Stomach (tissue), 8 donors: ENCODE measurements at regions not wholly inside any gene's neighbourhood (a gene's known extent, or its start where the extent isn't known, plus 50 kb on each side); places are given as distances from the start of the nearest gene placed in this dataset.

Experiments
- DNase-seq, 2 donors: peaks; one replicate each; pipeline versions ENCODE4 v3.0.0 to v3.0.0-alpha.2; 2013 to 2019
- H3K27ac ChIP-seq, 5 donors: fragments of 200-600 bp in 4 of 5; sonication (generic) in 4 of 5; one replicate each; pipeline ENCODE4 v1.5.1; 2013 to 2019; ENCODE audit warnings: mild to moderate bottlenecking in 1 of 5, moderate library complexity in 1 of 5
- H3K27me3 ChIP-seq, 3 donors: fragments of 200-600 bp; sonication (generic); one replicate each; pipeline ENCODE4 v1.5.1; 2017 to 2019; ENCODE audit warnings: mixed run types in 1 of 3
- H3K36me3 ChIP-seq, 4 donors: fragments of 200-600 bp; sonication (generic); 1 replicate in 3 of 4; 2 replicates in 1 of 4; pipeline ENCODE4 v1.5.1; 2016 to 2019
- H3K4me1 ChIP-seq, 4 donors: fragments of 200-600 bp; sonication (generic); one replicate each; pipeline ENCODE4 v1.5.1; 2016 to 2019
- H3K4me3 ChIP-seq, 4 donors: fragments of 200-600 bp; sonication (generic) in 3 of 4; one replicate each; pipeline ENCODE4 v1.5.1; 2016 to 2019; ENCODE audit warnings: mild to moderate bottlenecking in 1 of 4
- H3K9me3 ChIP-seq, 4 donors: fragments of 200-600 bp; sonication (generic); one replicate each; pipeline ENCODE4 v1.5.1; 2016 to 2019
- EP300 ChIP-seq: sonication (generic); formaldehyde crosslinking; IDR thresholded peaks from one replicate; pipeline ENCODE4 v1.6.1; 2017; ENCODE audit warnings: antibody characterized with exemption
- POLR2A ChIP-seq, 4 donors: fragments of 450-650 bp; IDR thresholded peaks; one replicate each; pipeline ENCODE4 v1.6.1; 2016; ENCODE audit warnings: antibody characterized with exemption in 4 of 4, control low read depth in 2 of 4, mild to moderate bottlenecking in 1 of 4, moderate library complexity in 1 of 4
- POLR2AphosphoS5 ChIP-seq, 3 donors: sonication (generic); formaldehyde crosslinking; IDR thresholded peaks; one replicate each; pipeline ENCODE4 v1.6.1; 2016; ENCODE audit warnings: antibody characterized with exemption in 3 of 3
- WGBS, 5 donors: extraction: QIAGEN DNeasy Blood & Tissue Kit in 3 of 5; methylation state at CpG; one replicate each; pipeline versions ENCODE4 v1.1.5 to v1.1.7; 2013 to 2018; 5-methylcytosine and 5-hydroxymethylcytosine counted together
- intact Hi-C: fragments of 100-400 bp; cut with DNase I; formaldehyde crosslinking; loops from one replicate; pipeline ENCODE4 v1.15.1; 2023; ENCODE audit warnings: low total_unique reads
- TF ChIP-seq, protein P1 (sequence below), 7 experiments: fragments of 450-650 bp in 4 of 7; fragments of 200-600 bp in 3 of 7; sonication (generic) in 3 of 7; IDR thresholded peaks; one replicate each; pipeline ENCODE4 v1.5.1; 2016 to 2019; ENCODE audit warnings: antibody characterized with exemption in 7 of 7, control low read depth in 2 of 7, mild to moderate bottlenecking in 1 of 7
- donor health status: healthy with polysubstance abuse.
- donor health status: Bipolar disorder and iron deficiency.
- donor health status: healthy.

DNA sequence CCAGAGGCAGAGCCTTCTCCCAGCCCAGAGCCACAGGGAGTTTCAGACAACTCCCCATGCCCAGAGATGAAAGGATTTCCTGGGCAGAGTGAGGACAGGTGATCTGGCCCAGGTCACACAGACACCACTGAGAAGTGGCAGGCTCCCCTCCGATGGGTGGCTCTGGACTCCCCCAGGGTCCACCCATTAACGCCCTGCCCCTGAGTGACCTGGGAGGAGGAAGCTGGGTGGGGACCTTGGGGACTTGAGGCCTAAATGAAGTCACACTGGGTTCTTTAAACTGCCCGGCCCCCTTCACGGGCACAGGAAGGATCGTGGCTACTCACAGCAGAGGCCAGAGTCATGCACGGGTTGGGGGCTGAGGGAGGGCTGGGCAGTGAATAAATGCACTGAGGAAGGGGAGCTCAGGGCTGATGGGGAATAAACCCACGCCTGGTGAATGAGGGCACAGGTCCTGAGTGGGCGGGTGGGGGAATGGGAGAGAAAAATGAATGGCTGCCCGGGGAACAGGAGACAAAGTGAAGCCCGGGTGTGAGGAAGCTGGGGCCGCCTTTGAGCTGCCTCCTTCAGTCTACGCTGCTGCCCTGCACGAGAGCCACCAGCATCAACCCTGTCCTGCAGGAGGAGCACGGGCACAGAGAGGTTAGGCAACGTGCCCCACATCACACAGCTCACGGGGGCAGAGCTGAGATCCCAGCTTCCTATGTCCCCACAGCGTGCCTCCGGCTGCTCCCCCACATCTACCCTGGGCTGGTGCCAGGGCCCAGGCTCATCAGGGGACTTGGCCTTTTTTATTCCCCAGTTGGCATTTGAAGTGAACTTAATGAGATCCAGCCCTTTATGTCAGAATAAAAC lies 404.3 kb downstream of the MATN1 start:
- Histone ChIP-seq H3K27me3 (peaks cover 0 to 89% (median 9%) of the 10 kb centered on the region in 3 donors), H3K27ac (no peak overlapping the region), H3K9me3 (peaks cover 0 to 7% (median 2%) of the 10 kb centered on the region in 4 donors), H3K36me3 (no peaks in the 10 kb centered on the region), H3K4me3 (no peak overlapping the region), H3K4me1 (no peaks in the 10 kb centered on the region)
- intact Hi-C loops: no loop called here
- 64 to 70% (median 69%) methylated on average over 17 to 18 of the region's 18 CpGs for WGBS, 5 donors
- no peak for TF ChIP-seq POLR2AphosphoS5 (IDR thresholded peaks at IDR 0.05)
- TF ChIP-seq POLR2A (IDR thresholded peaks at IDR 0.05): no peak
- TF ChIP-seq, protein P1, sequence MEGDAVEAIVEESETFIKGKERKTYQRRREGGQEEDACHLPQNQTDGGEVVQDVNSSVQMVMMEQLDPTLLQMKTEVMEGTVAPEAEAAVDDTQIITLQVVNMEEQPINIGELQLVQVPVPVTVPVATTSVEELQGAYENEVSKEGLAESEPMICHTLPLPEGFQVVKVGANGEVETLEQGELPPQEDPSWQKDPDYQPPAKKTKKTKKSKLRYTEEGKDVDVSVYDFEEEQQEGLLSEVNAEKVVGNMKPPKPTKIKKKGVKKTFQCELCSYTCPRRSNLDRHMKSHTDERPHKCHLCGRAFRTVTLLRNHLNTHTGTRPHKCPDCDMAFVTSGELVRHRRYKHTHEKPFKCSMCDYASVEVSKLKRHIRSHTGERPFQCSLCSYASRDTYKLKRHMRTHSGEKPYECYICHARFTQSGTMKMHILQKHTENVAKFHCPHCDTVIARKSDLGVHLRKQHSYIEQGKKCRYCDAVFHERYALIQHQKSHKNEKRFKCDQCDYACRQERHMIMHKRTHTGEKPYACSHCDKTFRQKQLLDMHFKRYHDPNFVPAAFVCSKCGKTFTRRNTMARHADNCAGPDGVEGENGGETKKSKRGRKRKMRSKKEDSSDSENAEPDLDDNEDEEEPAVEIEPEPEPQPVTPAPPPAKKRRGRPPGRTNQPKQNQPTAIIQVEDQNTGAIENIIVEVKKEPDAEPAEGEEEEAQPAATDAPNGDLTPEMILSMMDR (IDR thresholded peaks at IDR 0.05): no peak
- TF ChIP-seq EP300: no peak
- DNase-seq: peak in 1 of 2 donors; percentile 18

DNA sequence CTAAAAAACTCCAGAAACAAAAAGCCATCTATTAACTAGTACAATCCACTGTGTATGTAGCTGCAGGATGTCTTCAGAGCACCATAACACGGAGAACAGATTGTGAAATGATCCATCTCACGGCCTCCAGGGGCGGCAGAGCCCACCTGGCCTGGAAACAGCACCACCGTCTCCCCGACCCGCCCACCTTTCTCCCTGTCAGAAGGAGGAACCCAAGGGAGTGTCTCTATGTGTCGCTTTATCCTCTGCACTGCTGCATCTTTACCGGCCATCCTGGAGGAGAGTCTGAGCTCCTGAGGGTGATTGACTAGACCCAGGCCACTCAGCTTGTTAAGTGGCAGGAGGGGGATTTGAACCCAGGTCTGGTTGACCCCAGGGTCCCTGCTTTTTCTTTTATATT lies 405.0 kb downstream of the MATN1 start:
- Histone ChIP-seq H3K36me3 (no peaks in the 10 kb centered on the region), H3K27ac (no peak overlapping the region), H3K4me1 (no peaks in the 10 kb centered on the region), H3K27me3 (peaks cover 0 to 89% (median 9%) of the 10 kb centered on the region in 3 donors), H3K9me3 (peaks cover 0 to 7% (median 2%) of the 10 kb centered on the region in 4 donors), H3K4me3 (no peak overlapping the region)
- peak in 1 of 2 donors; percentile 8 for DNase-seq
- WGBS, 5 donors: 22 to 34% (median 27%) methylated on average over 6 to 8 of the region's 8 CpGs
- TF ChIP-seq EP300: no peak
- no peak for TF ChIP-seq POLR2A (IDR thresholded peaks at IDR 0.05)
- TF ChIP-seq, protein P1 (IDR thresholded peaks at IDR 0.05): no peak
- no peak for TF ChIP-seq POLR2AphosphoS5 (IDR thresholded peaks at IDR 0.05)
- intact Hi-C loops: no loop called here

DNA sequence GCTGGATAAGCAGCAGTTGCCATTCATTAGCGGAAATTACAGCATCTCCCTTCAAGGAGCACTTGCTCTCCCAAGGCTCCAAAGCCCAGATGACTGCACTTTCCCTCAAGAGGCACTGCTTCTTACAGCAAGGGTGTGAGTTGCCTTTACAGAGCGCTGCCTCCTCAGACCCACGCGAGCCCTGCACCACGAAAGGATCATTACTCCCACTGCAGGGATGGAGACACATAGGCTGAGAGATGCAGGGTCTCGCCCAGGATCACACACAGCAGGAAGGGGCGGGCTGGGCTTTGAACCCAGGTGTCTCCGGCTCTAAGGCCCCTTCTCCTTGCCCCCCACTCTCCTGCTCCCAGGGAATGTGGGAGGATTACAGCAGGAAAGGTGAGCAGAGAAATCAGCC lies 405.5 kb downstream of the MATN1 start:
- peaks cover 0 to 91% (median 9%) of the 10 kb centered on the region in 3 donors for H3K27me3 ChIP-seq
- H3K36me3 ChIP-seq: no peaks in the 10 kb centered on the region
- no peak overlapping the region for H3K27ac ChIP-seq
- no peaks in the 10 kb centered on the region for H3K4me1 ChIP-seq
- peaks cover 0 to 7% (median 2%) of the 10 kb centered on the region in 4 donors for H3K9me3 ChIP-seq
- no peak for TF ChIP-seq EP300
- TF ChIP-seq POLR2A (IDR thresholded peaks at IDR 0.05): no peak
- TF ChIP-seq, protein P1 (IDR thresholded peaks at IDR 0.05): no peak
- TF ChIP-seq POLR2AphosphoS5 (IDR thresholded peaks at IDR 0.05): no peak
- DNase-seq: peak in 1 of 2 donors; percentile 8
- H3K4me3 ChIP-seq: no peak overlapping the region
- WGBS, 5 donors: 59 to 77% (median 61%) methylated on average over 4 to 8 of the region's 8 CpGs
- intact Hi-C loops: no loop called here

DNA sequence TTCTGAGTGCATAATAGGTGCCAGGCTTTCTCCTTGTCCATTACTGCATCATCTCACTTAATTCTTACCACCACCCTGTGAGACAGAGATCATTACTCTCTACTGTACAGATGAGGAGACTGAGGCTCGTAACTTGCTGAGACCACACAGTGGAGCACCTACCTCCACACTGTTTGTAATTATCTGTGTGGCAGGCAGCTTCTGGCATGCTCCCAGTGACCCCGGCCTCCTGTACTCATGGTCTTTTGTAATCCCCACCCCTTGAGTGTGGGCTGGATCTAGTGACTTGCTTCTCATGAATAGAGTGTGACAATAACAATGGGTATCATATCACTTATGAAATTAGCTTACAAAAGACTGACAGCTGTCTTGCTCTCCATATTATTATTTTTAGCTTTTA lies 407.3 kb downstream of the MATN1 start:
- Histone ChIP-seq H3K36me3 (no peaks in the 10 kb centered on the region), H3K4me3 (no peak overlapping the region), H3K4me1 (no peaks in the 10 kb centered on the region), H3K27ac (no peak overlapping the region), H3K27me3 (peaks cover 0 to 90% (median 5%) of the 10 kb centered on the region in 3 donors), H3K9me3 (peaks cover 0 to 7% (median 2%) of the 10 kb centered on the region in 4 donors)
- DNase-seq: peak in 1 of 2 donors; percentile 20
- TF ChIP-seq, protein P1 (IDR thresholded peaks at IDR 0.05): no peak
- TF ChIP-seq POLR2A (IDR thresholded peaks at IDR 0.05) (no peak), EP300 (no peak), POLR2AphosphoS5 (IDR thresholded peaks at IDR 0.05) (no peak)
- intact Hi-C loops: no loop called here
- 71 to 85% (median 81%) methylated on average over 2 of the region's 2 CpGs for WGBS, 5 donors
